GM18870 (cell line): ENCODE measurements at regions not wholly inside any gene's neighbourhood (a gene's known extent, or its start where the extent isn't known, plus 50 kb on each side); places are given as distances from the start of the nearest gene placed in this dataset.
"Not testable (repeated sequence)": the region's sequence is repeated elsewhere in the genome, so short reads cannot be mapped to it uniquely, and the experiment has no call there.

Experiments used
- ATAC-seq: cut with Tn5 transposase; IDR thresholded peaks from one replicate; pipeline ENCODE4 v1.9.1; 2021; ENCODE audit warnings: moderate library complexity; ENCODE audit not compliant: unreplicated experiment

GRCh38 chr13:80680786-80681366, 339.9 kb upstream of the SPRY2 start:
- no peak for ATAC-seq

GRCh38 chr13:80679423-80679822, 338.5 kb upstream of the SPRY2 start:
- ATAC-seq, result no peak

GRCh38 chr13:80677227-80677626, 336.3 kb upstream of the SPRY2 start:
- ATAC-seq, result no peak

GRCh38 chr13:80675442-80675841, 334.5 kb upstream of the SPRY2 start:
- ATAC-seq, result not testable (repeated sequence)

GRCh38 chr13:80671773-80672172, 330.8 kb upstream of the SPRY2 start:
- no peak for ATAC-seq

- ATAC-seq, result no peak
Measured at GRCh38 chr13:80669112-80669511, 328.2 kb upstream of the SPRY2 start.

- ATAC-seq, result no peak
Measured at GRCh38 chr13:80668452-80668851, 327.5 kb upstream of the SPRY2 start.

GRCh38 chr13:80666782-80667552, 326.0 kb upstream of the SPRY2 start:
- ATAC-seq, result no peak

- ATAC-seq, result no peak
Measured at GRCh38 chr13:80665792-80666333, 324.9 kb upstream of the SPRY2 start.

- ATAC-seq, result no peak
Measured at GRCh38 chr13:80664950-80665349, 324.0 kb upstream of the SPRY2 start.

- ATAC-seq, result no peak
Measured at GRCh38 chr13:80663788-80664187, 322.9 kb upstream of the SPRY2 start.

GRCh38 chr13:80658705-80659104, 317.8 kb upstream of the SPRY2 start:
- no peak for ATAC-seq

- ATAC-seq, result no peak
Measured at GRCh38 chr13:80656512-80656904, 315.6 kb upstream of the SPRY2 start.

GRCh38 chr13:80655778-80656511, 315.0 kb upstream of the SPRY2 start:
- no peak for ATAC-seq

- no peak for ATAC-seq
Measured at GRCh38 chr13:80654638-80655249, 313.8 kb upstream of the SPRY2 start.

- ATAC-seq, result no peak
Measured at GRCh38 chr13:80649274-80649673, 308.3 kb upstream of the SPRY2 start.

- no peak for ATAC-seq
Measured at GRCh38 chr13:80642641-80643040, 301.7 kb upstream of the SPRY2 start.

- ATAC-seq, result no peak
Measured at GRCh38 chr13:80633251-80633650, 292.3 kb upstream of the SPRY2 start.

GRCh38 chr13:80630685-80631121, 289.8 kb upstream of the SPRY2 start:
- no peak for ATAC-seq

- no peak for ATAC-seq
Measured at GRCh38 chr13:80618781-80619180, 277.9 kb upstream of the SPRY2 start.

- no peak for ATAC-seq
Measured at GRCh38 chr13:80612804-80613203, 271.9 kb upstream of the SPRY2 start.
